ENCODE measurements at regions not wholly inside any gene's neighbourhood (a gene's known extent, or its start where the extent isn't known, plus 50 kb on each side); places are given as distances from the start of the nearest gene placed in this dataset.

DNA sequence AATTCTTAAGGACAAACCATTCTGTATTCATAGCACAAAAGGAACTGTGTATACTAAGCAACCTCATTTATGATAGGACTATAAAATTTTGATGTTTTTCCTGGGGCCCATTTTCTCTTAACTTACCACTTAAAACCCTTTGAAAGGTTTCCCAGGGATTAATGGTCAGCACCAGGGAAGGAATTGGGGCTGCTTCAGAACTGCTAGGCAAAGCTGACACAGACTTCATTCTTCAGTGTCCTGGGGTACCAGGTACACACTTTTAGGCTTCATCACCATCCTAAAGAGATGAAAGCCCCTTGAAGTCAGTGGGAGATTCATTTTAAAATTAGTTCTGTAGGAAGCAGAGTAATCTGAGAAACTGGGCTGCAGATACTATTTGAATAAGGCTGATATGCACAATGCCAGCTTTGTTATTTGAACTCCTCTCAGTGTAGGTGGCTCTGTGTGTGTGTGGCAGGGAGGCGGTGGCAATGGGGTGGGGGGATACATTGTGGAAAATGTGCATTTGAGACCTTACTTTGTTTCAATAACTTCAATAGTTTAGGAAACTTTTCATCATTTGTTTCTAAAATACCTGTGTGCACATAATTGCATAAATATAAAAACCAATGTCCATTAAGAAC is 329.3 kb upstream of the DCN start:
- H3K4me3 Mint-ChIP-seq, result no peak overlapping the region
- ChIA-PET POLR2A (no interaction called here), CTCF (no interaction called here)
- no peaks in the 10 kb centered on the region for H3K36me3 Mint-ChIP-seq (ENCODE audit: low read depth)
- H3K27me3 Mint-ChIP-seq, result peaks cover 3% of the 10 kb centered on the region
- H3K27ac Mint-ChIP-seq, result no peak overlapping the region
- no peak for ATAC-seq
- no peak for DNase-seq
- H3K9me3 Mint-ChIP-seq, result no peaks in the 10 kb centered on the region
- no peaks in the 10 kb centered on the region for H3K4me1 Mint-ChIP-seq (ENCODE audit: low read depth)
- TF ChIP-seq, protein P1, sequence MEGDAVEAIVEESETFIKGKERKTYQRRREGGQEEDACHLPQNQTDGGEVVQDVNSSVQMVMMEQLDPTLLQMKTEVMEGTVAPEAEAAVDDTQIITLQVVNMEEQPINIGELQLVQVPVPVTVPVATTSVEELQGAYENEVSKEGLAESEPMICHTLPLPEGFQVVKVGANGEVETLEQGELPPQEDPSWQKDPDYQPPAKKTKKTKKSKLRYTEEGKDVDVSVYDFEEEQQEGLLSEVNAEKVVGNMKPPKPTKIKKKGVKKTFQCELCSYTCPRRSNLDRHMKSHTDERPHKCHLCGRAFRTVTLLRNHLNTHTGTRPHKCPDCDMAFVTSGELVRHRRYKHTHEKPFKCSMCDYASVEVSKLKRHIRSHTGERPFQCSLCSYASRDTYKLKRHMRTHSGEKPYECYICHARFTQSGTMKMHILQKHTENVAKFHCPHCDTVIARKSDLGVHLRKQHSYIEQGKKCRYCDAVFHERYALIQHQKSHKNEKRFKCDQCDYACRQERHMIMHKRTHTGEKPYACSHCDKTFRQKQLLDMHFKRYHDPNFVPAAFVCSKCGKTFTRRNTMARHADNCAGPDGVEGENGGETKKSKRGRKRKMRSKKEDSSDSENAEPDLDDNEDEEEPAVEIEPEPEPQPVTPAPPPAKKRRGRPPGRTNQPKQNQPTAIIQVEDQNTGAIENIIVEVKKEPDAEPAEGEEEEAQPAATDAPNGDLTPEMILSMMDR (IDR thresholded peaks at IDR 0.05), result no peak
- intact Hi-C loops (cut with micrococcal nuclease), result no loop called here

DNA sequence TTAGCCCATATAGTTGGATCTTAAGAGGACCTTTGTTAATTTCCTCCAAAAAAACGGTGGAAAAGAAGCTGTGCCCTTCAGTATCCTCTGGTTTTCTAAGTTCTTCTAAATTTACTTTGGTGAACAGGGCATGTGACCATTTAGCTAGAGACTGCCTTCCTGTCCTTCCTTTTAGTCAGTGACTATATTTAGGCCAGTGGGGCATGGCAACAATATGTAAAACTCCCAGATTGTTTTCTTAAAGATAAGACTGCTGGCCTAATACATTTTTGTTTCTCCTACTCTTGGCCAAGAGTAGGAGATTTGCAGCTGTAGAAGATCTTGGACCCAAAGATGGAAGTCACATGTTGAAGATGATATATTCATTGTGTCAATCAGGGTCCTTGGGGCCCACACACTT is 325.1 kb upstream of the DCN start:
- POLR2A ChIA-PET, result no interaction called here
- CTCF ChIA-PET, result interaction anchor here (0.7 to 1.3 kb wide), 2 partner anchors 126 kb away, joined by 3 read pairs; no protein-coding TSS in a partner anchor

DNA sequence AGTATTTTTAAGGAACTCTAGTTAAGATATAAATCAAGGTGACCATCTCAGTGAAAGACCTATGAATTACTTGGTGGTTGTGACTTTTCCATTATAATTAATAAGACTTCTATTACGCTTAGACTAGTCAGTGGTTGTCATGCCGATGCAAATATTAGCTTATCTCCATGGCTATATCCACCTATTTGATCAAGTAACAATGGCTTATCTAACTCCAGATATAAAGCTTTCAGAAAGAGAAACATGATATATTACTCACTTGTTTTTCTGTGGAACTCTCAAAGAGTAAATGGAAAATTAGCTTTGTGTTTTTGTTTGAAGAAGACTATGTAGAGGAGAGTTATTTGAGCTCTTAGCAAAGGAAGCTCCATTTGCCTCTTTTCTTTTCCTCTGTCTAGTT is 323.8 kb upstream of the DCN start:
- DNase-seq (no peak), ATAC-seq (no peak)
- Mint-ChIP-seq H3K36me3 (ENCODE audit: low read depth) (no peaks in the 10 kb centered on the region), H3K27me3 (peaks cover 2% of the 10 kb centered on the region), H3K4me3 (no peak overlapping the region), H3K27ac (no peak overlapping the region), H3K4me1 (ENCODE audit: low read depth) (no peaks in the 10 kb centered on the region), H3K9me3 (no peaks in the 10 kb centered on the region)
- intact Hi-C loops (cut with micrococcal nuclease), result no loop called here
- POLR2A ChIA-PET, result no interaction called here
- TF ChIP-seq, protein P1 (IDR thresholded peaks at IDR 0.05), result no peak
- CTCF ChIA-PET, result interaction anchor here (0.8 to 1.4 kb wide), 3 partner anchors 9 to 25 kb away, joined by 3 to 4 read pairs (median 3); no protein-coding TSS in a partner anchor

More for the DNA sequence above, 325.1 kb upstream of the DCN start:
- H3K27me3 Mint-ChIP-seq, result peaks cover 2% of the 10 kb centered on the region
- no peaks in the 10 kb centered on the region for H3K9me3 Mint-ChIP-seq
- no peaks in the 10 kb centered on the region for H3K4me1 Mint-ChIP-seq (ENCODE audit: low read depth)
- DNase-seq, result no peak
- no peaks in the 10 kb centered on the region for H3K36me3 Mint-ChIP-seq (ENCODE audit: low read depth)
- intact Hi-C loops (cut with micrococcal nuclease), result no loop called here
- H3K4me3 Mint-ChIP-seq, result no peak overlapping the region
- no peak overlapping the region for H3K27ac Mint-ChIP-seq
- TF ChIP-seq, protein P1 (IDR thresholded peaks at IDR 0.05), result no peak
- ATAC-seq, result no peak

DNA sequence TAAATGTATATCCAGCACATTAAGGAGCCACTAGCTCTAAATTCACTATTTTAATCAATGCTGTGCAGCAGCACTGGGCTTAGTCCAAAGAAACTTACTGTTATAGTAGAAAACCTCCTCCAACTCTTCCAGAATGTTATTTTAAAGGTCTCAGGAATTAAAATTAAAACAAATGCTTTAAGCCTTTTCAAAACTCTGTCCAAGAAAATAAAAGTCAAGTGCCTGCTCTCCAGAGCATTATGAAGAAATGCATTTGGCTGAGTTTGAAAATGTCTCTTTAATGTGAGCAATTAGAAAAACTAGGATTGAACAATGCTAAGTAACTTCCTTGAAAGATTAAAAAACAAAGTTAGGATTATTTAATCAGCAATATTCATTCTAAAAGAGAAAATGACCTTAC is 322.4 kb upstream of the DCN start:
- TF ChIP-seq, protein P1 (IDR thresholded peaks at IDR 0.05), result no peak
- no peak for ATAC-seq
- Mint-ChIP-seq H3K27ac (no peak overlapping the region), H3K27me3 (peaks cover 2% of the 10 kb centered on the region), H3K4me3 (no peak overlapping the region), H3K9me3 (no peaks in the 10 kb centered on the region), H3K4me1 (ENCODE audit: low read depth) (no peaks in the 10 kb centered on the region), H3K36me3 (ENCODE audit: low read depth) (no peaks in the 10 kb centered on the region)
- POLR2A ChIA-PET, result no interaction called here
- intact Hi-C loops (cut with micrococcal nuclease), result no loop called here
- CTCF ChIA-PET, result no interaction called here
- no peak for DNase-seq

DNA sequence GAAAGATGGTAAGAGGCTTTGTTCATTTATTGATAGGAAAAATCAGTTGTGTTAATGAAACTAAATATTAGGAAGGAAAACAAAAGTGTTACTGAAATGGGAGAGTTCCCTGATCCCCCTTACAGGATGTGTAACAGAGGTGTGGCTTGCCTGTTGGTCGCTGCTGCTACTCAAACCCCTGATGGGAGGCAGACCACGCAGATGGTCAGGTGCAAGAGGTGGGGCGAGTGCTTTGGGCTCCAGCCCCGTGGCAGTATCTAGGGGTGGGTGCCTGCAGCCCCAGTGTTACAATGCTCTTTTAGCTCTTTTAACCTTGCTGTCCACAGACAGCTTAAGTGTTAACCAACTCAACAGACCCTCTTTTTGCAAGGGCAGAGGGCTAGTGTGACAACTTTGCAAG is 319.6 kb upstream of the DCN start:
- intact Hi-C loops (cut with micrococcal nuclease), result no loop called here
- no peak overlapping the region for H3K27ac Mint-ChIP-seq
- ATAC-seq (no peak), DNase-seq (no peak)
- H3K9me3 Mint-ChIP-seq, result no peaks in the 10 kb centered on the region
- TF ChIP-seq, protein P1 (IDR thresholded peaks at IDR 0.05), result no peak
- H3K4me1 Mint-ChIP-seq (ENCODE audit: low read depth), result no peaks in the 10 kb centered on the region
- H3K27me3 Mint-ChIP-seq, result peaks cover 2% of the 10 kb centered on the region
- no peaks in the 10 kb centered on the region for H3K36me3 Mint-ChIP-seq (ENCODE audit: low read depth)
- CTCF ChIA-PET, result no interaction called here
- no peak overlapping the region for H3K4me3 Mint-ChIP-seq
- POLR2A ChIA-PET, result no interaction called here

Data from activated CD8-positive, alpha-beta T cell treated with anti-CD3 and anti-CD28 coated beads for 36 hours (primary cell).